Endothelial cell of umbilical vein (primary cell): ENCODE measurements at regions not wholly inside any gene's neighbourhood (a gene's known extent, or its start where the extent isn't known, plus 50 kb on each side); places are given as distances from the start of the nearest gene placed in this dataset.

Experiments
- POLR2A ChIP-seq: IDR thresholded peaks from 2 replicates; pipeline ENCODE4 v1.6.1; 2012; ENCODE audit warnings: low read depth, mild to moderate bottlenecking, control low read depth, low read length
- TF ChIP-seq, protein P1 (sequence below), 2 donors: IDR thresholded peaks; 1 replicate in 1 of 2; 2 replicates in 1 of 2; pipeline ENCODE4 v1.5.1; 2011; ENCODE audit warnings: low read length in 2 of 2, mild to moderate bottlenecking in 2 of 2, moderate library complexity in 2 of 2, control low read depth in 1 of 2, inconsistent platforms in 1 of 2, low read depth in 1 of 2; ENCODE audit not compliant: insufficient read depth in 1 of 2; ENCODE audit errors: extremely low read depth in 1 of 2

GRCh38 chr2:60044484-60044883 is 509.0 kb downstream of the BCL11A start:
- TF ChIP-seq, protein P1, sequence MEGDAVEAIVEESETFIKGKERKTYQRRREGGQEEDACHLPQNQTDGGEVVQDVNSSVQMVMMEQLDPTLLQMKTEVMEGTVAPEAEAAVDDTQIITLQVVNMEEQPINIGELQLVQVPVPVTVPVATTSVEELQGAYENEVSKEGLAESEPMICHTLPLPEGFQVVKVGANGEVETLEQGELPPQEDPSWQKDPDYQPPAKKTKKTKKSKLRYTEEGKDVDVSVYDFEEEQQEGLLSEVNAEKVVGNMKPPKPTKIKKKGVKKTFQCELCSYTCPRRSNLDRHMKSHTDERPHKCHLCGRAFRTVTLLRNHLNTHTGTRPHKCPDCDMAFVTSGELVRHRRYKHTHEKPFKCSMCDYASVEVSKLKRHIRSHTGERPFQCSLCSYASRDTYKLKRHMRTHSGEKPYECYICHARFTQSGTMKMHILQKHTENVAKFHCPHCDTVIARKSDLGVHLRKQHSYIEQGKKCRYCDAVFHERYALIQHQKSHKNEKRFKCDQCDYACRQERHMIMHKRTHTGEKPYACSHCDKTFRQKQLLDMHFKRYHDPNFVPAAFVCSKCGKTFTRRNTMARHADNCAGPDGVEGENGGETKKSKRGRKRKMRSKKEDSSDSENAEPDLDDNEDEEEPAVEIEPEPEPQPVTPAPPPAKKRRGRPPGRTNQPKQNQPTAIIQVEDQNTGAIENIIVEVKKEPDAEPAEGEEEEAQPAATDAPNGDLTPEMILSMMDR (IDR thresholded peaks at IDR 0.05; ENCODE audit: extremely low read depth in 1 of 2, insufficient read depth in 1 of 2, low read depth in 1 of 2, low read length in 2 of 2): no peak
- no peak for TF ChIP-seq POLR2A
